ENCODE measurements at regions not wholly inside any gene's neighbourhood (a gene's known extent, or its start where the extent isn't known, plus 50 kb on each side); places are given as distances from the start of the nearest gene placed in this dataset.
"Not testable (repeated sequence)": the region's sequence is repeated elsewhere in the genome, so short reads cannot be mapped to it uniquely, and the experiment has no call there.

GRCh38 chr20:26373066-26373465 is 676.4 kb upstream of the ZNF337 start:
- not testable (repeated sequence) for DNase-seq

GRCh38 chr20:26354511-26354910 is 657.9 kb upstream of the ZNF337 start:
- DNase-seq, result no peak

GRCh38 chr20:26347396-26347795 is 650.7 kb upstream of the ZNF337 start:
- DNase-seq, result no peak

- peak in 1 of 2 donors; percentile 0 for DNase-seq
These were observed 643.9 kb upstream of the ZNF337 start for GRCh38 chr20:26340460-26341065.

GRCh38 chr20:26324177-26324576 is 627.5 kb upstream of the ZNF337 start:
- no peak for DNase-seq

GRCh38 chr20:26315054-26315453 is 618.4 kb upstream of the ZNF337 start:
- no peak for DNase-seq

GRCh38 chr20:26309720-26310119 is 613.1 kb upstream of the ZNF337 start:
- DNase-seq, result not testable (repeated sequence)

GRCh38 chr20:26308961-26309360 is 612.3 kb upstream of the ZNF337 start:
- DNase-seq, result no peak

GRCh38 chr20:26295006-26295405 is 598.4 kb upstream of the ZNF337 start:
- DNase-seq, result no peak

- DNase-seq, result not testable (repeated sequence)
These were observed 591.9 kb upstream of the ZNF337 start for GRCh38 chr20:26288379-26289061.

- DNase-seq, result no peak
These were observed 582.6 kb upstream of the ZNF337 start for GRCh38 chr20:26279238-26279637.

- DNase-seq, result no peak
These were observed 580.7 kb upstream of the ZNF337 start for GRCh38 chr20:26277339-26277738.

- no peak for DNase-seq
These were observed 580.0 kb upstream of the ZNF337 start for GRCh38 chr20:26276554-26277210.

- DNase-seq, result not testable (repeated sequence)
These were observed 572.1 kb upstream of the ZNF337 start for GRCh38 chr20:26268762-26269161.

GRCh38 chr20:26260925-26261324 is 564.3 kb upstream of the ZNF337 start:
- DNase-seq, result not testable (repeated sequence)

- DNase-seq, result peak; percentile 32 to 60
These were observed 555.8 kb upstream of the ZNF337 start for GRCh38 chr20:26252311-26252975.

GRCh38 chr20:26251376-26251775 is 554.7 kb upstream of the ZNF337 start:
- not testable (repeated sequence) for DNase-seq

- DNase-seq, result not testable (repeated sequence)
These were observed 553.8 kb upstream of the ZNF337 start for GRCh38 chr20:26250249-26251114.

GRCh38 chr20:26243731-26244130 is 547.1 kb upstream of the ZNF337 start:
- DNase-seq, result no peak

- DNase-seq, result not testable (repeated sequence)
These were observed 524.0 kb upstream of the ZNF337 start for GRCh38 chr20:26220609-26221008.

GRCh38 chr20:26219546-26219945 is 522.9 kb upstream of the ZNF337 start:
- not testable (repeated sequence) for DNase-seq

GRCh38 chr20:26218301-26218700 is 521.6 kb upstream of the ZNF337 start:
- no peak for DNase-seq

All from CD4-positive, alpha-beta T cell treated with Interleukin-1 beta for 1 hour (primary cell).